GM18511 (cell line): ENCODE measurements at regions not wholly inside any gene's neighbourhood (a gene's known extent, or its start where the extent isn't known, plus 50 kb on each side); places are given as distances from the start of the nearest gene placed in this dataset.

ENCODE experiments used
- ATAC-seq: cut with Tn5 transposase; IDR thresholded peaks from one replicate; pipeline ENCODE4 v1.9.1; 2021; ENCODE audit warnings: mild to moderate bottlenecking, moderate library complexity; ENCODE audit not compliant: unreplicated experiment

DNA sequence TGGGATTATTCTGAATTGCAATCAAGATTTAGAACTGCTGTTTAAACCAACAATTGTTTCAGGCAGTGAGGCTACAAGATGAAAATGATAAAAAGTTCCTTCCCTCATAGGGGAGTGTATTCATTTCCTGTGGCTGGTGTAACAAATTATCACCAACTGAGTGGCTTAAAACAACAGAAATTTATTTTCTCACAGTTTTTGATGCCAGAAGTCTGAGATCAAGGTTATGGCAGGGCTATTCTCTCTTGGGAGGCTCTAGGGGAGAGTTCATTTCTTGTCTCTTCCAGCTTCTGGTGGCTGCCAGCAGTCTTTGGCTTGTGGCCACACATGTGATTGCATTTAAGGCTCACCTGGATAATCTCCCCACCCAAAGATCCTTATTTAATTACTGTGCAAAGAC is 290.5 kb upstream of the ZSWIM2 start:
- ATAC-seq = no peak

DNA sequence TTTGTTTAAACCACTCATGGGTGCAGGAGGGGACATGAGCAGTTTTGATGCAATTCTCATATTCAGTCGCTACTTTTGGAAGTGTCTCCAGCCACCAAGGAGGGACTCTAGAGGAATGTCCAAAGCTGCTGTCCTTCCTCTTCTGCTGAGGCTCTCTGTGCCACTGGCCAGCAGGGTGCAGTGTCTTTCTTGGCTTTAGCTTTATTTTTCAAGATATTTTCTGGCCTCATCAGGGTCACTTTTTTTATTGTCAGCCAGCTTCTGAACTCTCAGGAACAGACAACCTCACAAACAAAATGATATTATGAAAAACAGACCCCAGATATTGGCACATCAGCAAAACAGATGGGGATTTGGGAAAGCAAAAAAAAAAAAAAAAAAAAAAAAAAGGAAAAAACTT is 289.3 kb upstream of the ZSWIM2 start:
- ATAC-seq = peak; percentile 78

- ATAC-seq = no peak
These were observed 287.7 kb upstream of the ZSWIM2 start for GRCh38 chr2:187136646-187137045.

- no peak for ATAC-seq
These were observed 285.3 kb upstream of the ZSWIM2 start for GRCh38 chr2:187134306-187134705.

DNA sequence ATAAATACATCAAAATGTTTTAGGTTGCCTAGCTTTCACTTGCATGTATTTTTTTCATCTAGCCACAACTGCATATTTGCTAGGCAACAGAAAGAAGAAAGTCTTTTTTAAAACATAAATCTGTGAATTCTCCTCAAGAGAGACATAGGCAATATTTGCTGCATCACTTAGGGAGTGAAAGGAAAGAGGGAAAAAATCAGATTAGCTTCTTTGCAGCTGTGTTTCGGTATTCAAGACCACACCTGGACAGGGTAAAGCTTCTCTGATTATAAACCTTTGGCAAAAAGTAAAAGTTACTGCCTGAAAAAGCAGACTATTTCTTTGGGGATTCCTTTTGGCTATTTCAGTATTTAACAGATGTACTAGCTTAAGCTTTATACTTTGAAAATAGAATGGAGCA is 280.9 kb upstream of the ZSWIM2 start:
- no peak for ATAC-seq

GRCh38 chr2:187129306-187129705 is 280.3 kb upstream of the ZSWIM2 start:
- ATAC-seq = no peak

GRCh38 chr2:187126247-187127005 is 277.5 kb upstream of the ZSWIM2 start:
- no peak for ATAC-seq

DNA sequence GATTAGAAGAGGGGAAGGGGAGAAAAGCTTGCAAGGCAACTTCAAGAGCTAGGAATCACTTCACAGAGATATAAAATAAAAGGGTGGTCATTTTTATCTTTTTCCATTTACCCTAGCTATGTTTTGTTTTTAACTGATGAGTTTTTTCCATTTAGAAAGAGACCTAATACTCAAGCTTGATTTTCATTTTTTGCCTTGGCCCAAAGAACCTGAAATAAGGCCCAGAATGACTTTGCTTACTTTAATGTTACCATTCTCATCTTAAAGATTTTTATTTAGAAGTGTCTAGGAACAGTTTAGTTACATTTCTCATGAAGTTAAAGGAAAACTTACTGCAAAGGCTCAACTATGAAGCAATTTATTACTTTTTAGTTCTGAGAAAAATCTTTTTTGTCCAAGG is 276.3 kb upstream of the ZSWIM2 start:
- ATAC-seq = no peak

DNA sequence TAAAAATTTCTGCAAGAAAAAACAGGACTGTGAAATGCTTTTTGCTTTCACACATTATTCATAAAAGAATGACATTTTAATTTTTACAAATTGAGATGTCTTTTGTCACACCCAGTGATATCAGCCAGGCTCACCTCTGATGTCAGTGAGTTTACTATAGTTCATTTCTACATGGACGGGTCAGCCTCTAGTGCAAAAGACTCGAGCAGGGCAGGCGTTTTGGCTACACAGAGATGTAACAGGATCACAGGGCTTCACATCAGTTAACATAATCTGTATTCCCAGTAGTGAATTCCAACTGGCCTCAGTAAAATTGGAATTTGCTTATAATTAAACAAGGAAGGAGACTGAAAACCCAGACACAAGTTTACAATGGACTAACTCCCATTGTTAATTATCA is 275.6 kb upstream of the ZSWIM2 start:
- no peak for ATAC-seq

DNA sequence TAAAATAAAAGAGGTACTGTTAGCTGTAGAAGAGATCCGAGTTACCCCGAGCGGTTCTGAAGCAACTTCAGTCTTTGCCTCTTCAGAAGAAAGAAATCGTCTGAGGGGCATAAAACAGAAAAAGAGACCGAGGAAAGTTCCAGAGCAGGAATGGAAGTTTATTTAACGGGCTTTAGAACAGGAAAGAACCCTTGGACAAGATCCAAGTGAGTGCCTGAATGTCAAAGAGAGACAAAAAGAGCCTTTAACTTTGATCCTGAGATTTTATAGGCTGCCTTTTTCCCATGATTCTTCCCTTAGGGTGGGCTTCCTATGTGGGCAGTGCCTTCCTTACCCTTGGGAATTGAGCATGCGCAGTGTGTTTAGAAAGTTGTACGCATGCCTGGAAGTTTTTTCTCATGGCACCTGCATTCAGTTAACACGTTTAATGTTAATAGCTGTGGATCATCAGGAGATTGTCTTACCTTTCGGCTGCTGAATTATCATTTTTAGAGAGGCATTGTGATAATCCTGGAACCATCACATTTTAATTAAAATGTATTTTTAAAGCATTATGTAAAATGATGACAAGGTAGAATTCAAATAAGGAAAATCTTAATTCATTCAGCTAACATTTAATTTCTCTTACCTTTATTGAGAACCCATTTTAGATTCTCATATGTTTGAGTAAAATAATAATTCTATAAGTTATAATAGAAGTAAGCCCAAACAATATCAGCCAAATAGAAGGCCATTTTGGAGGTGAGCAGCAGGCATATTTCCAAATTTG is 269.5 kb upstream of the ZSWIM2 start:
- no peak for ATAC-seq

DNA sequence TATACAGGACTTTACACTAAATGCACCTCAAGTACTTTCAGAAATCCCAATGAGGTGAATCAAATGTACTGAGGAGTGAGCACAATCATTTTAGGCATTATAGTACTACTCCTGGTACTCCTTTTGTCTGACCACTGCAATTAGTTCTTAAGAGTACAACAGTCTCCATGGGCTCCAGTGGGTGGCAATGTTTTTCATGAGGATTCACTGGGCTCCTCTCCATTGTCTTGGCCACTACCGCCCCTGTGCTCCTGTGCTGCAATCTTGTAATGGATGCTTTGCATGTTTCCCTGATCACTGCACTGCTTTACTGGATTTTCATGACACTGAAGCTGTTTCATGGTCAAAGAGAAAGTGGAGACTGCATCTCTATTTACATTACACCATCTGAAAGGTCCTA is 268.5 kb upstream of the ZSWIM2 start:
- no peak for ATAC-seq

- no peak for ATAC-seq
These were observed 266.7 kb upstream of the ZSWIM2 start for GRCh38 chr2:187115627-187116026.

DNA sequence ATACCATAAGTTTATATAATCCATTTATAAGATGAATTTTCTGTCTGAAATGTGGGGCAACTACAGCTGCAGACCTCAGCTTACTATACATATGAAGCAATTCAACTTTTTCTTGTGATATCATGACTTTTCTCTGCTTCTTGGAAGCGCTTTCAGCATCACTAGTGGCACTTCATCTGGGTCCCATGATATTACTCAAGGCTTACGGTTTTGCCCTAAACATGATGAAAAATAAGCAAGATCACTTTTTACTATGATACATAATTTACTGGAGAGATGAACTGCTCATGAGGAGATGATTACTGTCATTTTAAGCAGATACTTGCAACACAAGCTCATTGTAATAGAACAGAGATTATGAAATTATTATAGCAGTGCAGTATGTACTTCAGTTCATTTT is 258.0 kb upstream of the ZSWIM2 start:
- ATAC-seq = no peak

DNA sequence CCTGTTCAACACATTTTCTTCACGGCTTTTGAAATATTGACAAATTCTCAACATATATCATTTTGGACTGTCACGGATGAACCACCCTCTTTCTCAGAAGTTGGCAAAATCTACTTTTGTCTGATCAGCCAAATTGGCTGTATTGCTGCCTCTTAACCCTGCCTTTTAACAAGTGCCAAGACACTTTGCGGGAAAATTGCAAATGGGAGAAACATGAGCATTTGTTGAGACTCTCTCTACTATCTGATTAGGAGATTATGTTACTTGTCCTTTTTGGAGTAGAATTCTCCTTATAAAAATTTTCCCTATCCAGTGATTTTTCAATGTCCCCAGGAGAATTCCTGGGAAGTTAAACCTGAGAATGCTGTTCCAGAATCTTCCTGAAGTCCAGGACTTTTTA is 256.2 kb upstream of the ZSWIM2 start:
- ATAC-seq = no peak

DNA sequence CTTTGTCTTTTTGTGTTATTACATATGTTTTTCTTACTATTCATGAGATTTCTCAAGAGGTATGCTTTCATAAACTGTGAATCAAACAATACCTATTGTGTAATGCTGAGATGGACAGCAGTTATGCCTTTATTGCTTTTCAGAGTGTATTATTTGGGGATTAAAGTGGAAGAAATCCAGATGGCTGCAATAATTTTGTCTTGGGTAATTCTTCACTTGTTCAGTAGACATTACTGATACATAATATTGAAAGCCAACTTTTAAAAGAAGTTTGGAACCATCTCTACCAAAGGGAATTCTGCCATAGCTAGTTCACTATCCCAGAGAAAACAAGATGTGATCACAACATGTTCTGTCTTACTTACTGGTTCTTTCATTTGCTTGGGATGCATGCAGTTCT is 253.4 kb upstream of the ZSWIM2 start:
- ATAC-seq = no peak

- ATAC-seq = no peak
These were observed 249.2 kb upstream of the ZSWIM2 start for GRCh38 chr2:187098154-187098553.

GRCh38 chr2:187093771-187094412 is 244.9 kb upstream of the ZSWIM2 start:
- no peak for ATAC-seq

DNA sequence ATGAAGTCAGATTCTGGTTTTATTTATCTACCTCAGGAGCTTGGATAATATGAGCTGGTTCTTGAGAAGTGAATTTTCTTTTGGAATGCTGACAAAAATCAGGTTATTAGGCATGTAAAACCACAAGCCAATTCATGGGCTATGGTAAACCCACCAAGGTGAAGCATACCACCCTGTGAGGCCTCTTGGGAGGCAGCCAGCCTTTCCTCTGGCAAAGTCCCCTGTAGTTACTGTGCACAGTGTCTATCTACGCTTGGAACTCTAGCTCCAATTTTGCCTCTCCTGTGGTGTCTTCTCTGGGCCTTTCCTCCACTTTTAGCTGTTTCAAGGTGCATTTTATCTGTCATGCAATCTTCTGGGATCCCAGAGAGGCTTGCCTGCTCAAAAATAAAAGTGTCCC is 242.7 kb upstream of the ZSWIM2 start:
- ATAC-seq = no peak

DNA sequence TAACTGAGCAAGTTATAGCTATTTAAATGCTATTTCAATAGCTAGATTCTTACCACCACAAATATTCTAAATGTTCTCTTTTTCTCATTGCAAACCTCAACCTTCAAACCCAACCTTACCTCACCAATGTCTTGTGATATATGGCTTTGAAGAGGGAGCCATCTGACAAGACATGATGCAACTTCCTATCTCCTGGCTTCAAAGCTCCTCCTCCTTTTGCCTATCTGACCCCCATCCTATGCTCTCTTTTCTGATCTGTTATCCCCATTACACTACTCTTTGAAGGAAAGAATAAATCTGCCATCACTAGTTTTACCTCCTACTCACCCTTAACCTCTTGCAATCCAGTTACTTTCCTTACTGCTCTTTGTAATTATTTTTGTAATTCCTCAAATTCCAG is 235.6 kb upstream of the ZSWIM2 start:
- ATAC-seq = no peak

- ATAC-seq = no peak
These were observed 232.5 kb upstream of the ZSWIM2 start for GRCh38 chr2:187081461-187081860.

DNA sequence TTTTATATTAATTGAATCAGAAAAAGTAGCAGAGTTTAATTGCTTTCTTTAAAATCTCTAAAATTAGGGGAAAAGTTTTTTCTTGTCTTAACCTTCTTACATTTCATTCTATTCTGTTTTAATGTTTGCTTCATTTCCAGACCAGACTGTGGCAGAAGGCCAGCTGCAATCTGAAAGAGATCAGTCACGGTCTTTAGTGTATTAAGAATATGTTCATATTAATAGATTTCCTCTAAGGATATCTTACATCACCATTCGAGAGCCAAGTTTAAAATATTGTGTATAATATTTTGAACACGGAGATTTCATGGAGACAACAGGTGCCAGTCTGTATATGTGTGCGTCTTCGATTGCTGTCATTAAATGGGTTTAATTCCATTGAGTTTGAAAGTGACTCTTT is 230.9 kb upstream of the ZSWIM2 start:
- ATAC-seq = no peak

DNA sequence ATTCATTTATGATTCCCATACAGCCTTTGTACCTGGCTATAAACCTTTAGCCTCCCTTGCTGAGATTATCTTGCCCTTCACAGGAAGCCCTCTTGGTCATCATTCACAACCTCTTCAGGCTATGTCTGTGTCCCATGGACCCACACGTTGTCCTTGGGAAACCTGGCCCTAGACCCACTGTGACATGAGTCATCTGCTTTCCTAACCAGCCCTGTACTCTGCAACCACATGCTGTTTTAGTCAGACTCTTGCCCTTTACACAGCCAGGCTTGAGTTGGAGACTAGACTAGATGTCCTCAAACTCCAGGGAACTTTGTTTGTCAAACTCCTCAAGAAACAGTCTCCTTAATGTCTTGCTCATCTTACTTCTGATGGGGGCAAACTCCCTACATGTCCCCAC is 229.3 kb upstream of the ZSWIM2 start:
- ATAC-seq = no peak
